Spleen (tissue), 7 donors: ENCODE measurements at regions not wholly inside any gene's neighbourhood (a gene's known extent, or its start where the extent isn't known, plus 50 kb on each side); places are given as distances from the start of the nearest gene placed in this dataset.

ENCODE experiments used
- POLR2A ChIP-seq, 3 donors: fragments of 450-650 bp; IDR thresholded peaks; one replicate each; pipeline ENCODE4 v1.5.1; 2017; ENCODE audit warnings: antibody characterized with exemption in 3 of 3, mild to moderate bottlenecking in 1 of 3
- POLR2AphosphoS5 ChIP-seq, 3 donors: sonication (generic); formaldehyde crosslinking; IDR thresholded peaks; one replicate each; pipeline ENCODE4 v1.5.1; 2017; ENCODE audit warnings: antibody characterized with exemption in 3 of 3
- TF ChIP-seq, protein P1 (sequence below), 11 experiments: fragments of 200-600 bp in 7 of 11; fragments of 450-650 bp in 4 of 11; sonication (generic) in 4 of 11; IDR thresholded peaks in 8 of 11; conservative IDR thresholded peaks in 3 of 11; 1 replicate in 7 of 11; 2 replicates in 4 of 11; pipeline versions ENCODE4 v1.4.0 to v1.8.0; 2016 to 2021; ENCODE audit warnings: antibody characterized with exemption in 11 of 11, inconsistent platforms in 4 of 11, mild to moderate bottlenecking in 1 of 11
- donor health status: DM: no; HTN: no; CAD: no; lungs with moderate emphysema.
- donor health status: DM: no; HTN: no; CAD: no.
- donor health status: DM: no; HTN: no; CAD: no.

DNA sequence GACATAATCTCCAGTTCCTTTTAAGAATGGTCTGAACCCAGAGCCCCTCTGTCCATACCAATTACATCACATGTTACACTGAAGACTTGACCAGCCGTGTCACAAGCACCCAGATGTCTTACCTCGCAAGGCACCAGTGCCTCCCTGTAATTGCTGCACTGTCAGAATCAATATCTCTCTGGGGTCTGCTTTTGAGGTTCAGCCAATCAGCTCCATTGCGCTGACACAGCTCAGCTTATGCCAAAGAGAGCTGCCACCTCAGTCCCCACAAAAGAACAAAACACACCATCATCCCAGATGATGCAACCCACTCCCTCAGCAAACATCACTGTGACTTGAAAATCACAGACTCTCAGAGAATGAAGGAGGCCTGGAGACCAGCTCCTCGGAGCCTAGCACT lies 82.5 kb upstream of the SORBS2 start:
- TF ChIP-seq POLR2A (IDR thresholded peaks at IDR 0.05) (no peak), POLR2AphosphoS5 (IDR thresholded peaks at IDR 0.05) (no peak)
- TF ChIP-seq, protein P1, sequence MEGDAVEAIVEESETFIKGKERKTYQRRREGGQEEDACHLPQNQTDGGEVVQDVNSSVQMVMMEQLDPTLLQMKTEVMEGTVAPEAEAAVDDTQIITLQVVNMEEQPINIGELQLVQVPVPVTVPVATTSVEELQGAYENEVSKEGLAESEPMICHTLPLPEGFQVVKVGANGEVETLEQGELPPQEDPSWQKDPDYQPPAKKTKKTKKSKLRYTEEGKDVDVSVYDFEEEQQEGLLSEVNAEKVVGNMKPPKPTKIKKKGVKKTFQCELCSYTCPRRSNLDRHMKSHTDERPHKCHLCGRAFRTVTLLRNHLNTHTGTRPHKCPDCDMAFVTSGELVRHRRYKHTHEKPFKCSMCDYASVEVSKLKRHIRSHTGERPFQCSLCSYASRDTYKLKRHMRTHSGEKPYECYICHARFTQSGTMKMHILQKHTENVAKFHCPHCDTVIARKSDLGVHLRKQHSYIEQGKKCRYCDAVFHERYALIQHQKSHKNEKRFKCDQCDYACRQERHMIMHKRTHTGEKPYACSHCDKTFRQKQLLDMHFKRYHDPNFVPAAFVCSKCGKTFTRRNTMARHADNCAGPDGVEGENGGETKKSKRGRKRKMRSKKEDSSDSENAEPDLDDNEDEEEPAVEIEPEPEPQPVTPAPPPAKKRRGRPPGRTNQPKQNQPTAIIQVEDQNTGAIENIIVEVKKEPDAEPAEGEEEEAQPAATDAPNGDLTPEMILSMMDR (IDR thresholded peaks at IDR 0.05 in 8 of 11, conservative IDR thresholded peaks at IDR 0.05 in 3 of 11) = no peak
